ENCODE measurements at regions not wholly inside any gene's neighbourhood (a gene's known extent, or its start where the extent isn't known, plus 50 kb on each side); places are given as distances from the start of the nearest gene placed in this dataset.

DNA sequence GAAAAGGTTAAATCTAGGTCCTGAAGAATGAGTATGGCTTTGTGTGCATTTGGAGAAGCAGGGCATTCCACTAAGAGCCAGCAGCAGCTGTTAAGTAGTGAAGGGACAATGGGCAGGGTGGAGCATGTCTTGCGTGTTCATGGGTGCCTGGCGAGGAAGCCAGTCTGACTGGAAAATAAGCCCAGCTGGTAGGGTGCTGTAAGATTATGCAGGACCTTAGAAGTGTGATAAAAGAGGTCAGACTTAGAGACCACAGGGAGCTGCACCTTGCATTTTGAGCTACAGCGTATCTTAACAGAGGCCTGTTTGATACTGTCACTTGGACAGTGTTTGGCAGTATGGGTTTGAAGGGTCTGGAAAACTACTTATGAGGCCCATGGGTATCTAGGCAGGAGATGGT, 131.7 kb upstream of the ELL2 start:
- Histone ChIP-seq H2BK120ac (replicated peaks; ENCODE audit: low read depth, low read length) (no peak overlapping the region), H3K4me2 (ENCODE audit: insufficient read depth in 1 of 2, low read depth in 2 of 2, low read length in 2 of 2) (no peak overlapping the region)
- FAIRE-seq = no peak

More for the DNA sequence above, 131.7 kb upstream of the ELL2 start:
- Histone ChIP-seq H3K4ac (replicated peaks; ENCODE audit: insufficient read length, low read depth, low read length) (no peak overlapping the region), H2BK12ac (ENCODE audit: low read depth, low read length) (no peak overlapping the region), H4K20me1 (replicated peaks in 1 of 2; ENCODE audit: control insufficient read depth in 1 of 2, insufficient read depth in 2 of 2, low read length in 2 of 2) (no peaks in the 10 kb centered on the region), H4K5ac (ENCODE audit: insufficient read length, low read depth, low read length) (no peak overlapping the region), H3K79me1 (ENCODE audit: low read depth, low read length) (no peaks in the 10 kb centered on the region), H2BK5ac (ENCODE audit: low read depth, low read length) (no peak overlapping the region), H3K4me3 (ENCODE audit: extremely low read depth in 1 of 4, insufficient read depth in 2 of 4, low read depth in 3 of 4, low read length in 4 of 4) (no peak overlapping the region), H4K8ac (ENCODE audit: extremely low read depth, insufficient read depth, low read length) (no peak overlapping the region), H3K36me3 (ENCODE audit: control insufficient read depth in 2 of 4, insufficient read depth in 4 of 4, low read length in 3 of 4) (no peaks in the 10 kb centered on the region), H2AK5ac (ENCODE audit: low read depth, low read length) (no peak overlapping the region), H2BK20ac (ENCODE audit: low read length) (peak overlapping the region; percentile 84; the same call in 1 of the 2 replicates), H2BK15ac (ENCODE audit: low read length) (peak overlapping the region; percentile 32; the same call in 1 of the 2 replicates), H3K14ac (ENCODE audit: insufficient read length) (no peak overlapping the region), H3K23ac (ENCODE audit: insufficient read length) (no peak overlapping the region), H3K9me3 (ENCODE audit: insufficient read depth in 2 of 2, low read depth in 1 of 2, low read length in 1 of 2) (no peaks in the 10 kb centered on the region), H2AFZ (ENCODE audit: low read length) (no peak overlapping the region), H3K18ac (ENCODE audit: extremely low read depth, low read length) (no peak overlapping the region), H3K27me3 (replicated peaks in 1 of 4; ENCODE audit: control insufficient read depth in 3 of 4, extremely low read depth in 1 of 4, insufficient read depth in 3 of 4, low read length in 3 of 4) (peaks cover 0 to 1% (median 0%) of the 10 kb centered on the region in 4 experiments; a peak in 1 of 7 replicates), H3K56ac (replicated peaks; ENCODE audit: insufficient read length, low read depth, low read length) (no peak overlapping the region), H3K27ac (ENCODE audit: low read depth, low read length) (no peak overlapping the region), H3K23me2 (ENCODE audit: low read depth, low read length) (no peaks in the 10 kb centered on the region), H3K4me1 (replicated peaks in 1 of 4; ENCODE audit: control insufficient read depth in 3 of 4, insufficient read depth in 4 of 4, low read length in 3 of 4) (peaks cover under 1 to 3% (median 2%) of the 10 kb centered on the region in 4 experiments; a peak in 3 of 7 replicates), H4K91ac (replicated peaks; ENCODE audit: insufficient read length, low read length) (no peak overlapping the region), H3K79me2 (ENCODE audit: control insufficient read depth in 1 of 2, insufficient read depth in 2 of 2, low read length in 2 of 2) (no peaks in the 10 kb centered on the region), H3K9ac (replicated peaks in 1 of 4; ENCODE audit: extremely low read depth in 1 of 4, low read depth in 3 of 4, low read length in 3 of 4) (no peak overlapping the region)
- POLR2A ChIA-PET (ENCODE audit: partially characterized antibody) = no interaction called here
- no peak for TF ChIP-seq TBP (IDR thresholded peaks at IDR 0.05; ENCODE audit: low read depth, low read length)
- no peak for TF ChIP-seq TCF12 (IDR thresholded peaks at IDR 0.05; ENCODE audit: low read depth, low read length)
- TF ChIP-seq, protein P1, sequence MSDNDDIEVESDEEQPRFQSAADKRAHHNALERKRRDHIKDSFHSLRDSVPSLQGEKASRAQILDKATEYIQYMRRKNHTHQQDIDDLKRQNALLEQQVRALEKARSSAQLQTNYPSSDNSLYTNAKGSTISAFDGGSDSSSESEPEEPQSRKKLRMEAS (IDR thresholded peaks at IDR 0.05) = no peak
- no peak for TF ChIP-seq SP4 (IDR thresholded peaks at IDR 0.05; ENCODE audit: low read length)
- TF ChIP-seq ASH2L (IDR thresholded peaks at IDR 0.05; ENCODE audit: low read length) = no peak
- no peak for TF ChIP-seq SIX5 (IDR thresholded peaks at IDR 0.05; ENCODE audit: low read depth, low read length)
- no peak for TF ChIP-seq SIN3A (conservative IDR thresholded peaks at IDR 0.05 in 1 of 2, IDR thresholded peaks at IDR 0.05 in 1 of 2; ENCODE audit: low read depth in 1 of 2, low read length in 2 of 2)
- no peak for DNase-seq (ENCODE audit: low read depth in 1 of 2, low spot score in 2 of 2)
- 91% methylated on average over 3 of the region's 3 CpGs; no CpG with 5 or more reads in 1 of the 2 experiments for WGBS, 2 experiments (ENCODE audit: extremely low coverage in 1 of 2, insufficient coverage in 1 of 2, insufficient read length in 1 of 2, insufficient replicate concordance in 2 of 2, low coverage in 1 of 2, low lambda C conversion rate in 2 of 2, missing lambda C conversion rate in 1 of 2)
- CTCF ChIA-PET (ENCODE audit: partially characterized antibody) = interaction anchor here (0.9 to 1.4 kb wide), 2 partner anchors 9 to 12 kb away, joined by 3 to 5 read pairs; no protein-coding TSS in a partner anchor

All from H1 (cell line).